Brain microvascular endothelial cell (primary cell): ENCODE measurements at regions not wholly inside any gene's neighbourhood (a gene's known extent, or its start where the extent isn't known, plus 50 kb on each side); places are given as distances from the start of the nearest gene placed in this dataset.
A peak's percentile ranks its signal among the peaks of the same experiment; 100 is the strongest.

Experiments
- DNase-seq: peaks from one replicate; pipeline ENCODE4 v3.0.0-alpha.2; 2020
- H3K27ac ChIP-seq: fragments of 250-450 bp; sonication (Bioruptor Pico); 2 replicates; pipeline ENCODE4 v1.5.1; 2020; ENCODE audit warnings: mild to moderate bottlenecking, moderate library complexity
- H3K27me3 ChIP-seq: fragments of 250-450 bp; sonication (Bioruptor Pico); replicated peaks from 2 replicates; pipeline ENCODE4 v1.5.1; 2020; ENCODE audit warnings: mild to moderate bottlenecking
- H3K36me3 ChIP-seq: fragments of 250-450 bp; sonication (Bioruptor Pico); replicated peaks from 2 replicates; pipeline ENCODE4 v1.5.1; 2020; ENCODE audit warnings: mild to moderate bottlenecking
- H3K4me3 ChIP-seq: 2 replicates; pipeline ENCODE4 v1.5.1; 2011; ENCODE audit warnings: low read depth, mild to moderate bottlenecking, control low read depth, low read length, moderate library complexity
- CTCF ChIP-seq: IDR thresholded peaks from 2 replicates; pipeline ENCODE4 v1.5.1; 2011; ENCODE audit warnings: low read depth, mild to moderate bottlenecking, moderate library complexity, low read length, control low read depth, inconsistent platforms; ENCODE audit errors: missing control alignments
- in situ Hi-C: cut with HindIII; loops from 2 replicates; pipeline ENCODE4 v1.10.0; 2017; ENCODE audit warnings: low sequenced_read_pairs, low pct_ligation_motif_present

GRCh38 chr12:64968989-64969819 is 144.8 kb downstream of the TBC1D30 start:
- no peak for TF ChIP-seq CTCF
- no peaks in the 10 kb centered on the region for H3K36me3 ChIP-seq
- no peak overlapping the region for H3K4me3 ChIP-seq
- no peaks in the 10 kb centered on the region for H3K27me3 ChIP-seq
- H3K27ac ChIP-seq = no peak overlapping the region
- peak; percentile 20 for DNase-seq
- in situ Hi-C loops = no loop called here

GRCh38 chr12:64976131-64976530 is 145.0 kb downstream of the WIF1 start:
- TF ChIP-seq CTCF = no peak
- H3K36me3 ChIP-seq = no peaks in the 10 kb centered on the region
- H3K27me3 ChIP-seq = peaks cover 8% of the 10 kb centered on the region
- no peak overlapping the region for H3K27ac ChIP-seq
- no peak overlapping the region for H3K4me3 ChIP-seq
- in situ Hi-C loops = no loop called here
- no peak for DNase-seq

GRCh38 chr12:64983771-64984278 is 137.3 kb downstream of the WIF1 start:
- Histone ChIP-seq H3K4me3 (no peak overlapping the region), H3K27ac (no peak overlapping the region), H3K27me3 (peaks cover 2% of the 10 kb centered on the region), H3K36me3 (no peaks in the 10 kb centered on the region)
- no peak for DNase-seq
- TF ChIP-seq CTCF = no peak
- in situ Hi-C loops = no loop called here

GRCh38 chr12:64991121-64991611 is 129.9 kb downstream of the WIF1 start:
- in situ Hi-C loops = no loop called here
- H3K36me3 ChIP-seq = no peaks in the 10 kb centered on the region
- no peak for TF ChIP-seq CTCF
- H3K27me3 ChIP-seq = peaks cover 15% of the 10 kb centered on the region
- no peak for DNase-seq
- no peak overlapping the region for H3K27ac ChIP-seq
- H3K4me3 ChIP-seq = no peak overlapping the region

- Histone ChIP-seq H3K27ac (no peak overlapping the region), H3K27me3 (peaks cover 18% of the 10 kb centered on the region), H3K36me3 (no peaks in the 10 kb centered on the region), H3K4me3 (no peak overlapping the region)
- in situ Hi-C loops = no loop called here
- TF ChIP-seq CTCF = no peak
- no peak for DNase-seq
Observed at GRCh38 chr12:64992116-64992515, 129.0 kb downstream of the WIF1 start.
